ENCODE measurements at regions not wholly inside any gene's neighbourhood (a gene's known extent, or its start where the extent isn't known, plus 50 kb on each side); places are given as distances from the start of the nearest gene placed in this dataset.
"Not testable (repeated sequence)": the region's sequence is repeated elsewhere in the genome, so short reads cannot be mapped to it uniquely, and the experiment has no call there.

GRCh38 chr9:96058218-96058617 lies 182.7 kb downstream of the ERCC6L2 start:
- Histone ChIP-seq H3K4me2 (ENCODE audit: low read length) (no peak overlapping the region), H4K20me1 (ENCODE audit: insufficient read depth, low read length) (no peaks in the 10 kb centered on the region), H3K36me3 (ENCODE audit: insufficient read depth, low read length) (no peaks in the 10 kb centered on the region), H3K79me2 (ENCODE audit: insufficient read depth, low read depth, low read length) (no peaks in the 10 kb centered on the region), H3K9me2 (ENCODE audit: insufficient read depth, low read length) (no peaks in the 10 kb centered on the region), H3K27ac (ENCODE audit: low read depth, low read length, poor library complexity, severe bottlenecking) (no peak overlapping the region), H3K4me3 (ENCODE audit: low read depth, low read length, poor library complexity, severe bottlenecking) (no peak overlapping the region), H3K9me3 (ENCODE audit: low read length) (no peaks in the 10 kb centered on the region), H3K4me1 (ENCODE audit: insufficient read depth, low read length, poor library complexity, severe bottlenecking) (no peaks in the 10 kb centered on the region), H2AFZ (ENCODE audit: low read length) (no peak overlapping the region)
- POLR2A ChIA-PET, result no interaction called here
- CTCF ChIA-PET (ENCODE audit: unreplicated experiment), result no interaction called here
- no TSS peak for BruUV-seq (replicated peaks)
- no peak for TF ChIP-seq EZH2phosphoT487 (IDR thresholded peaks at IDR 0.05; ENCODE audit: borderline replicate concordance, low read depth, low read length)
- TF ChIP-seq, protein P1, sequence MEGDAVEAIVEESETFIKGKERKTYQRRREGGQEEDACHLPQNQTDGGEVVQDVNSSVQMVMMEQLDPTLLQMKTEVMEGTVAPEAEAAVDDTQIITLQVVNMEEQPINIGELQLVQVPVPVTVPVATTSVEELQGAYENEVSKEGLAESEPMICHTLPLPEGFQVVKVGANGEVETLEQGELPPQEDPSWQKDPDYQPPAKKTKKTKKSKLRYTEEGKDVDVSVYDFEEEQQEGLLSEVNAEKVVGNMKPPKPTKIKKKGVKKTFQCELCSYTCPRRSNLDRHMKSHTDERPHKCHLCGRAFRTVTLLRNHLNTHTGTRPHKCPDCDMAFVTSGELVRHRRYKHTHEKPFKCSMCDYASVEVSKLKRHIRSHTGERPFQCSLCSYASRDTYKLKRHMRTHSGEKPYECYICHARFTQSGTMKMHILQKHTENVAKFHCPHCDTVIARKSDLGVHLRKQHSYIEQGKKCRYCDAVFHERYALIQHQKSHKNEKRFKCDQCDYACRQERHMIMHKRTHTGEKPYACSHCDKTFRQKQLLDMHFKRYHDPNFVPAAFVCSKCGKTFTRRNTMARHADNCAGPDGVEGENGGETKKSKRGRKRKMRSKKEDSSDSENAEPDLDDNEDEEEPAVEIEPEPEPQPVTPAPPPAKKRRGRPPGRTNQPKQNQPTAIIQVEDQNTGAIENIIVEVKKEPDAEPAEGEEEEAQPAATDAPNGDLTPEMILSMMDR (conservative IDR thresholded peaks at IDR 0.05; ENCODE audit: low read length), result no peak
- intact Hi-C loops (cut with micrococcal nuclease; ENCODE audit: unreplicated experiment), result no loop called here
- no peak for DNase-seq (ENCODE audit: low spot score)

GRCh38 chr9:96057155-96057554 lies 181.7 kb downstream of the ERCC6L2 start:
- H3K36me3 ChIP-seq (ENCODE audit: insufficient read depth, low read length), result no peaks in the 10 kb centered on the region
- intact Hi-C loops (cut with micrococcal nuclease; ENCODE audit: unreplicated experiment), result no loop called here
- no peaks in the 10 kb centered on the region for H3K9me2 ChIP-seq (ENCODE audit: insufficient read depth, low read length)
- H3K27ac ChIP-seq (ENCODE audit: low read depth, low read length, poor library complexity, severe bottlenecking), result no peak overlapping the region
- no peaks in the 10 kb centered on the region for H3K79me2 ChIP-seq (ENCODE audit: insufficient read depth, low read depth, low read length)
- no peaks in the 10 kb centered on the region for H3K9me3 ChIP-seq (ENCODE audit: low read length)
- TF ChIP-seq, protein P1 (conservative IDR thresholded peaks at IDR 0.05; ENCODE audit: low read length), result no peak
- no peak for TF ChIP-seq EZH2phosphoT487 (IDR thresholded peaks at IDR 0.05; ENCODE audit: borderline replicate concordance, low read depth, low read length)
- BruUV-seq (replicated peaks), result no TSS peak
- H3K4me3 ChIP-seq (ENCODE audit: low read depth, low read length, poor library complexity, severe bottlenecking), result no peak overlapping the region
- no peak for DNase-seq (ENCODE audit: low spot score)
- no peaks in the 10 kb centered on the region for H4K20me1 ChIP-seq (ENCODE audit: insufficient read depth, low read length)
- H3K4me1 ChIP-seq (ENCODE audit: insufficient read depth, low read length, poor library complexity, severe bottlenecking), result no peaks in the 10 kb centered on the region
- H2AFZ ChIP-seq (ENCODE audit: low read length), result no peak overlapping the region
- ChIA-PET POLR2A (no interaction called here), CTCF (ENCODE audit: unreplicated experiment) (no interaction called here)
- H3K4me2 ChIP-seq (ENCODE audit: low read length), result no peak overlapping the region

DNA sequence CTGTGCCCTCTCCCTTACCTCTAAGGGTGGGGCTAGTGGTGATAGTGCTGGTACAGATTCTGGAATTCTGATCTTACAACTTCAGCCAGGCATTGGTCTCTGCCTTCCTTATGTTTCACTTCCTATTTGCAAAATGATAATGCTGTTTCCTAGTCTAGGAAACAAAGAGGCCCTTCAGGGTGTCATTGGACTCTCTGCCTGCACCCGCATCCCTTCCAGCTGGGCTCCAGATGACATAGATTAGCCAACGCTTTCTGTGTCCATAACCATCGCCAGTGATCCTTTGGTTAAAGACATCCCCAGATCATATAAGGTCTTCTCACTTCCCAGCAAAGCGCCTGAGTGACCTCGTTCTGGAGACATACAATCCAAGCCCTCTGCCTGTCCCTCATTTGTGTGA lies 180.7 kb downstream of the ERCC6L2 start:
- POLR2A ChIA-PET, result no interaction called here
- Histone ChIP-seq H3K9me3 (ENCODE audit: low read length) (no peaks in the 10 kb centered on the region), H3K36me3 (ENCODE audit: insufficient read depth, low read length) (no peaks in the 10 kb centered on the region), H3K9me2 (ENCODE audit: insufficient read depth, low read length) (no peaks in the 10 kb centered on the region), H4K20me1 (ENCODE audit: insufficient read depth, low read length) (no peaks in the 10 kb centered on the region), H3K79me2 (ENCODE audit: insufficient read depth, low read depth, low read length) (no peaks in the 10 kb centered on the region), H3K4me1 (ENCODE audit: insufficient read depth, low read length, poor library complexity, severe bottlenecking) (no peaks in the 10 kb centered on the region), H3K27ac (ENCODE audit: low read depth, low read length, poor library complexity, severe bottlenecking) (no peak overlapping the region), H2AFZ (ENCODE audit: low read length) (no peak overlapping the region), H3K4me2 (ENCODE audit: low read length) (no peak overlapping the region), H3K4me3 (ENCODE audit: low read depth, low read length, poor library complexity, severe bottlenecking) (no peak overlapping the region)
- intact Hi-C loops (cut with micrococcal nuclease; ENCODE audit: unreplicated experiment), result no loop called here
- CTCF ChIA-PET (ENCODE audit: unreplicated experiment), result no interaction called here
- DNase-seq (ENCODE audit: low spot score), result no peak
- TF ChIP-seq, protein P1 (conservative IDR thresholded peaks at IDR 0.05; ENCODE audit: low read length), result no peak
- no peak for TF ChIP-seq EZH2phosphoT487 (IDR thresholded peaks at IDR 0.05; ENCODE audit: borderline replicate concordance, low read depth, low read length)
- no TSS peak for BruUV-seq (replicated peaks)

GRCh38 chr9:96054248-96054647 lies 178.8 kb downstream of the ERCC6L2 start:
- CTCF ChIA-PET (ENCODE audit: unreplicated experiment); POLR2A ChIA-PET; H3K79me2 ChIP-seq (ENCODE audit: insufficient read depth, low read depth, low read length); H4K20me1 ChIP-seq (ENCODE audit: insufficient read depth, low read length); H3K4me1 ChIP-seq (ENCODE audit: insufficient read depth, low read length, poor library complexity, severe bottlenecking); H2AFZ ChIP-seq (ENCODE audit: low read length); intact Hi-C loops (cut with micrococcal nuclease; ENCODE audit: unreplicated experiment); H3K9me2 ChIP-seq (ENCODE audit: insufficient read depth, low read length); DNase-seq (ENCODE audit: low spot score); H3K9me3 ChIP-seq (ENCODE audit: low read length); H3K4me3 ChIP-seq (ENCODE audit: low read depth, low read length, poor library complexity, severe bottlenecking); H3K27ac ChIP-seq (ENCODE audit: low read depth, low read length, poor library complexity, severe bottlenecking); H3K4me2 ChIP-seq (ENCODE audit: low read length); BruUV-seq (replicated peaks); H3K36me3 ChIP-seq (ENCODE audit: insufficient read depth, low read length): not testable (repeated sequence)
